GM20431 (cell line): ENCODE measurements at regions not wholly inside any gene's neighbourhood (a gene's known extent, or its start where the extent isn't known, plus 50 kb on each side); places are given as distances from the start of the nearest gene placed in this dataset.
"Not testable (repeated sequence)": the region's sequence is repeated elsewhere in the genome, so short reads cannot be mapped to it uniquely, and the experiment has no call there.

Experiments
- in situ Hi-C: fragments of 300-500 bp; cut with MseI, MboI; formaldehyde crosslinking; loops from one replicate; pipeline ENCODE4 v1.15.0; 2020; ENCODE audit warnings: low sequenced_read_pairs; ENCODE audit not compliant: unreplicated experiment

DNA sequence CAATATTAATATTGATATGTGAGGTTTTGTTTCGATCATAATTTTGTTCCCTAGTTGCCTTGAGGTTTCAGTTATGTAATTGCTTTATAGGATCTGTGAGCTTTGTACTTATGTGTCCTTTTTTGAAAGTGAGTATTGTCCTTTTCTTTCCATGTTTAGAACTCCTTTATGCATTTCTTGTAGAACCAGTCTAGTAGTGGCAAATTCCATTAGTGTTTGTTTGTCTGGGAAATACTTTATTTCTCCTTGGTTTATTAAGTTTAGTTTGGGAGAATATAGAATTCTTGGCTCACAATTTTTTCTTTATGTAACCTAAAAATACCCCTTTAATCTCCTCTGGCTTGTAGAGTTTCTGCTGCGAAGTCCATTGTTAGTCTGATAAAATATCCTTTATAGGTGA lies 127.5 kb upstream of the KITLG start:
- in situ Hi-C loops = no loop called here

DNA sequence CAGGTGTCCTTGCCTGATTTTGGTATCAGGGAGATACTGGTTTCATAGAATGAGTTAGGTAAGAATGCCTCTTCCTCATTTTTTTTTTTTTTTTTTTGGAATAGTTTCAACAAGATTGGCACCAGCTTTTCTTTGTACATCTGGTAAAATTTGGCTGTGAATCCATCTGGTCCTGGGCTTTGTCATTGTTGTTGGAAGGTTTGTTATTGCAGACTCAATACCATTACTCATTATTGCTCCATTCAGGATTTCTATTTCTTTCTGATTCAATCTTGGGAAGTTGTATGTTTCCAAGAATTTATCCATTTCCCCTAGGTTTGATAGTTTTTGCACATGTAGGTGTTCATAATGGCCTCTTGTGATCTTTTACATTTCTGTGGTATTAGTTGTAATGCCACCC lies 126.0 kb upstream of the KITLG start:
- in situ Hi-C loops = no loop called here

DNA sequence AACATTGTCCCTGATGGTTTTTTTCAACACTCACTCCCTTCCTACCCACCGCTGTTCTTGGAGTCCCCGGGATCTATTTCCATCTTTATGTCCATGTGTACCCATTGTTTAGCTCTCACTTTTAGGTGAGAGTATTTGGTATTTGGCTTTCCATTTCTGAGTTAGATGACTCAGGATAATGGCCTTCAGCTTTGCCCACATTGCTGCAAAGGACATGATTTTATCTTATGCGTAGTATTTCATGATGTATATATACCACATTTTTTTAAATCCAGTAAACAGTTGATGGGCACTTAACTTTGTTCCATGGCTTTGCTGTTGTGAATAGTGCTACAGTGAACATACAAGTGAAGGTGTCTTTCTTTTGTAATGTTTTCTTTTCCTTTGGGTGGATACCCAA lies 123.5 kb upstream of the KITLG start:
- in situ Hi-C loops = no loop called here

DNA sequence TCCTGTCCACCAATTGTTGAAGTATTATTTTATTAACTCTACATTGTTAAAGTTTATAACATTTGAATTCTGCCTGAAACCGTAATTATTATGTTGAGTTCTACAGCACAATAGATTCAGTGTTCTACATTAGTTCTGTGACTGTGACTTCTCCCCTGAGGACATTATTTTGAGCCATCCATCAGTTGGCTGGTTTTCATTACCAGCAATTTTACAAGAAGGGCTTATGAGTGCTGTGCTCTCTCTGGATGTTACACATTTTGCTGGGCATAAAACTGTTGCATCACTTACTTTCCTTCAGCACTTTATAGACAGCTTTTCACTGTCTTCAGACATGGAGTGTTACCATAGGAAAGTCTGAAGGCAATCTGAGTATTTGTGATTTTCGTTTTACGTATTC lies 118.2 kb upstream of the KITLG start:
- in situ Hi-C loops = no loop called here

GRCh38 chr12:88693837-88694445 lies 113.7 kb upstream of the KITLG start:
- in situ Hi-C loops = no loop called here

DNA sequence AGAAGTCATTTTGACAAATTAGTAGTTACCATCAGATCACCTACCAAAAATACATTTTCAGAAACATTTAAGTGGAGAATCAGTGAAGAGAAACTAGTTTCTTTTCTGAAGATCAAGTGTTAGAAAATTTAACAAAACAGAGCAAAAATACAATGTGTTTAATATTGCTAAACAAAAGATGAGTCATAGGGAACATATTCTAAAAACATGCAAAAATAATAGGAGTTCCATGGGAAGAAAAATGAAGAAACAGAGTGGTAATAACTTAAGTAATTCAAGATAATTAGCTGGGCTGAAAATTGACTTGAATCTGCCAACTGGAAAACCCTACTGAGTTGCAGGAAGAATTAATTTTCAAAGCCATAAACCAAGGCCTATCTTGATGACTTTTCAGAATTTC lies 111.5 kb upstream of the KITLG start:
- in situ Hi-C loops = no loop called here

DNA sequence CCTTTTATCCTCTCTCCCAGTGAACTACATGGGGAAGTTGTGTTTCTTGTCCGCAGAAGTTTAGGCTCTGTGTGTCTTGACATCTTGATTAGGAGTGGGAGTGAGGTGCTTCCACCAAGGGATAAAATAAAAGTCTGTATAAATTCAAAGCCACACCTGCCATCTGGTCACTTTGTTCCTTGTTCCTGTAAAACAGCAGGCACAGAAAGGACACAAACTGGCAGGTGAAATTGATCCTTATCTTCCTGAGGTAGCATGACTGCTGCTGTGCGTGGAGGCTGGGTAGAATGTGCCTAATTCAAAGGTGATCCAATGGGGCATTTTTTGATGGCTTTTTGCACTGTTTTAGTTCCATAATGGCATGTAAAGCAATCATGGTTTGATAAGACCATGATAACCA lies 104.3 kb upstream of the KITLG start:
- in situ Hi-C loops = no loop called here

DNA sequence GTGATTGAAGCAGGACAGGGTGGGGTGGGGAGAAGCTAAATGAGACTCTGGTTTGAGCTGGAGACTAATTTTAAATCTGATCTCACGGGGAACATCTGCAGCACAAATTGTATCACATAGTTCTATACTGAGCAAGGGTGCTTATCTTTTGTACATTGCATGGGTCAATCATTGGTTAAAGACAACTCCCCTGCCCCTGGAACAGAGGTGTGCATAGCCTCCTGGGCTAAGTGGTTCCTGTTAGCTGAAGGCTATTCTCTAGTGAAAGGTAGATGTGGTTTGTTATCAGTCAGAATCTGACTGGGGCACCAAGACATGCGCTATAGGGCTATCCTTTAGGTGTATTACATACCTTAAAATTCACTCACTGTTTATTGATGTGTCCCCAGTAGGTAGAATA lies 103.9 kb upstream of the KITLG start:
- in situ Hi-C loops = no loop called here

- in situ Hi-C loops = no loop called here
These were observed 103.4 kb upstream of the KITLG start for GRCh38 chr12:88683628-88684027.

DNA sequence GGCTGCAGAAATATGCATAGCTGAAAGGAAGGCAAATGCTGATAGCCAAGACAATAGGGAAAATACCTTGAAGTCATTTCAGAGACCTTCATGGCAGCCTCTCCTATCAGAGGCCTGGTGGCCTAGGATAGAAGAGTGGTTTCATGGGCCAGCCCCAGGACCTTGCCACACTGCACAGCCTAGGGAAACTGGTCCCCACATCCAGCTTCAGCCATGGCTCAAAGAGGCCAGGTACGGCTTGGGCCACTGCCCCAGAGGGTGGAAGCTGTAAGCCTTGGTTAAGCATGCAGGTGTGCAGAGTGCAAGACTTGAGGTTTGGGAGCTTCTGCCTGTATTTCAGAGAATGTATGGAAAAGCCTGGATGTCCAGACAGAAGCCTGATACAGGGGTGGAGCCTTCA lies 101.0 kb upstream of the KITLG start:
- in situ Hi-C loops = no loop called here

DNA sequence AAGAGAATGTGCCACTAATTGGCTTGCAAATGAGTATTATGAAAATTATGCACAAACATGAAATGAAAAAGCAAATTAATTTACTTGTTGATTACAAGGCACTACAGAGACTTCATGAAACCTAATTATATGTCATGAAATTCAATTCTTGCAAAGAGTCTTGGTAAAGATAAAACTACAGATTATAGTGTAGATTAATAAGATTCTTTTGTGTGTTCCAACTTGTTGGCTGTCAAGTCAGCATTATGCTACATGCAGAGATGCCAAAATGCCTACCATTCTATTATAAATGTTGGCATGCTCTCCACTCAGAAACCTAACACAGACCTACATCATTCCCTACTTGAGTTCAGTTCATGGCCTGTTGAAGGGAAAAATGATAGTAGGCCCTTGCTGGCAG lies 97.2 kb upstream of the KITLG start:
- in situ Hi-C loops = no loop called here

DNA sequence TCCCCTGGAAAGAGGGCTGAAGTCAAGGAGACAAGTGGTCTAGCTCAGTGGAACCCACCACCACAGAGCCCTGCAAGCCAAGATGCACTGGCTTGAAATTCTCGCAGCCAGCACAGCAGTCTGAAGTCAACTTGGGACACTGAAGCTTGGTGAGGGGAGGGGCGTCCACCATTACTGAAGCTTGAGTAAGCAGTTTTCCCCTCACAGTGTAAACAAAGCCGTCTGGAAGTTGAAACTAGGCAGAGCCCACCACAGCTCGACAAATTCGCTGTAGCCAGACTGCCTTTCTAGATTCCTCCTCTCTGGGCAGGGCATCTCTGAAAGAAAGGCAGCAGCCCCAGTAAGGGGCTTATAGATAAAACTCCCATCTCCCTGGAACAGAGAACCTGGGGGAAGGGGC lies 87.3 kb upstream of the KITLG start:
- in situ Hi-C loops = not testable (repeated sequence)

- in situ Hi-C loops = no loop called here
These were observed 84.8 kb upstream of the KITLG start for GRCh38 chr12:88665071-88665470.

- in situ Hi-C loops = no loop called here
These were observed 82.7 kb upstream of the KITLG start for GRCh38 chr12:88662961-88663360.

DNA sequence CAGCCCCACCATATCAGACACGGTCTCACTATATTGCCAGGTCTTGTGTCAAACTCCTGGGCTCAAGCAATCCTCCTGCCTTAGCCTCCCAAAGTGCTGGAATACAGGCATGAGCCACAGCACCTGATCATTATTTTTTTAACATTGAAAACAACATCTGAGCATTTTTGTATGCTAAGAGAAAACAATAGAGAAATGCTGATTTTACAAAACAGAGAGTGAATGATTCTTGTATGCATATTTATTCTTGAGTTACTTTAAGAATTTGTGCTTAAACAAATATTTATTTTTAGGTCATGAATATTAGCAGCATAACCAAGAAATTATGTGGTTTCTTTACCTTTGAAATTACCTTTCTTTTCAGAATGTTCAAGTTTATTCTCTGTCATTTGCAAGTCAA lies 81.8 kb upstream of the KITLG start:
- in situ Hi-C loops = no loop called here

- in situ Hi-C loops = no loop called here
These were observed 77.7 kb upstream of the KITLG start for GRCh38 chr12:88658009-88658408.

- in situ Hi-C loops = no loop called here
These were observed 70.4 kb upstream of the KITLG start for GRCh38 chr12:88650715-88651114.

DNA sequence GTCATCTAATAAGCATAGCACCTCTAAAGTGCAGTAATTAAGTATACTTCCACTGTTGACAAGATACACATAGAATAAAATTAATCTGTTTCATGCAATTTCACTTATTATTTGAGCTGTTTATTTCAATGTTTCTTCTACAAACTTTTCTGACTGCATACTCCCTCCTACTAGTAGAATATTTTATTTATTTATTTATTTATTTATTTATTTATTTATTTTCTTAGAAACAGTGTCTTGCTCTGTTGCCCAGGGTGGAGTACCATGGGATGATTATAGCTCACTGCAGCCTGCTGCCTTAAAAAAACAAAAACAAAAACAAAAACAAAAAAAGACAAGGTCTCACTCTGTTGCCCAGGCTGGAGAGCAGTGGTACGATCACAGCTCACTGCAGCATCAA lies 68.4 kb upstream of the KITLG start:
- in situ Hi-C loops = no loop called here

GRCh38 chr12:88646824-88647223 lies 66.6 kb upstream of the KITLG start:
- in situ Hi-C loops = no loop called here

DNA sequence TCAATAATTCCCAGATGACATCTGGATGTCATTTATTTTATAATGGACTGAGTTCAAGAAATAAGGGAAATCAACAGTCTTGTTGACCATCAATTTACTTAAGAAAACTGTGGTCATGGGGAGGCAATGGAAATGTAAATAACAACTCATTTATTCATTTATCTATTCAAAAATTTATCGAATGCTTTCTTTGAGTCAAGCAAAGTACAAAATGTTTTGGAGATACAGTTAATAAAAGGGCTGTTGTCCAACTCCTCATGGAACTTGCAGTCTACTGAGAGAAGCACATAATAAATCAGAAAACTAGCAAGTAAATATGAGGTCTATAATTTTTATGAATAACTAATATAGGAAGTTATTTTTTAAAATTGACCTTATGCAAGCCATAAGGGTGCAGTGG lies 65.5 kb upstream of the KITLG start:
- in situ Hi-C loops = no loop called here

DNA sequence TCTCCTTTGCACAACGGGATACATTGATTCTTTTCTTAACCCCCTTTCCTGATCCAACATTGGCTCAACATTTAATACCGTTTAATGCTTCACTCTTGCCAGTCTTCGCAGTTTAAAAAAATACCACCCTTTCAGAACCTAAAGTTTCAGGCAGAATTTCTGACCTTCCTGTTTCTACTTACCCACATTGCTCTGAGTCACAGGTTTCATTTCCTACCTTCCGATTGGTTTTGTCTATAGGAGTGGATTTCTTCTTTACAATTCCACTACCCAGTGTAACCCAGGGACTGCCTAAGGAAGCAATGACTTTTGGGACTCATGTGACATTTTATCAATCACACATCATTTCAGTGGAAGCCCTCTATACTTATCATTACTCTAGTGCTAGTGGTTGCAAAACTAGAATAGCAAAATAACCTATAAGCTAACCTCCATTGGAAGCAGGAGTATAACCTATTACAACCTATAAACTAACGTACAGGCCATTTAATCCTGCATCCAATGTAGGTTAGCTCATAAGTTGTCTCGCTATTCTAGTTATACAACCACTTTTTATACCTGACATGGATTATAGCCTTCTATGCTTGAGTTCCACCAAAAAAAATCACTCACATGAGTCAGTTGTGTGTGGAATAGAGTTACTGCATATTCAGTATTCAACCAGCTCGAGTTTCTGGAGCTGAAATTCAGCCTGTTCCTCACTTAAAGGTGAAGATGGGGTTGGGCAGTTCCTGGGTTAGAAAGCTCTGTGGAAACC lies 64.9 kb upstream of the KITLG start:
- in situ Hi-C loops = no loop called here

DNA sequence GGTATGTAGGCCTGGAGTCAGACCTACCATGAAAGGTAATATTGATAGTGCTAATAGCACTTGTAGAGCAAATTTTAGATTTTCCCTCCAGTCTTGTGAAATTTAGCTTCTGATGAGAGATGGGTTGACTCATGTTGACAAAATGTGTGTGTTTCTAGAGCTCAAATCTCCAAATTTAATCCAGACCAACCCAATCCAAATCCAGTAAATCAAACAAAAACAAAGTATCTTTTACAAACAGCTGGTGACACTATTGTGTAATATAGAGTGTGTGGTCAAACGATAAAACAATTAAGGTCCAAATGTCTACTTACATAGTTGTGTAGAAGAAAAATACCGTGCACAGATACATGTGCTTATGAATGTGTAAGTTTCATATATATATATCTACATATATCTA lies 63.4 kb upstream of the KITLG start:
- in situ Hi-C loops = no loop called here
